ENCODE measurements at regions not wholly inside any gene's neighbourhood (a gene's known extent, or its start where the extent isn't known, plus 50 kb on each side); places are given as distances from the start of the nearest gene placed in this dataset.

DNA sequence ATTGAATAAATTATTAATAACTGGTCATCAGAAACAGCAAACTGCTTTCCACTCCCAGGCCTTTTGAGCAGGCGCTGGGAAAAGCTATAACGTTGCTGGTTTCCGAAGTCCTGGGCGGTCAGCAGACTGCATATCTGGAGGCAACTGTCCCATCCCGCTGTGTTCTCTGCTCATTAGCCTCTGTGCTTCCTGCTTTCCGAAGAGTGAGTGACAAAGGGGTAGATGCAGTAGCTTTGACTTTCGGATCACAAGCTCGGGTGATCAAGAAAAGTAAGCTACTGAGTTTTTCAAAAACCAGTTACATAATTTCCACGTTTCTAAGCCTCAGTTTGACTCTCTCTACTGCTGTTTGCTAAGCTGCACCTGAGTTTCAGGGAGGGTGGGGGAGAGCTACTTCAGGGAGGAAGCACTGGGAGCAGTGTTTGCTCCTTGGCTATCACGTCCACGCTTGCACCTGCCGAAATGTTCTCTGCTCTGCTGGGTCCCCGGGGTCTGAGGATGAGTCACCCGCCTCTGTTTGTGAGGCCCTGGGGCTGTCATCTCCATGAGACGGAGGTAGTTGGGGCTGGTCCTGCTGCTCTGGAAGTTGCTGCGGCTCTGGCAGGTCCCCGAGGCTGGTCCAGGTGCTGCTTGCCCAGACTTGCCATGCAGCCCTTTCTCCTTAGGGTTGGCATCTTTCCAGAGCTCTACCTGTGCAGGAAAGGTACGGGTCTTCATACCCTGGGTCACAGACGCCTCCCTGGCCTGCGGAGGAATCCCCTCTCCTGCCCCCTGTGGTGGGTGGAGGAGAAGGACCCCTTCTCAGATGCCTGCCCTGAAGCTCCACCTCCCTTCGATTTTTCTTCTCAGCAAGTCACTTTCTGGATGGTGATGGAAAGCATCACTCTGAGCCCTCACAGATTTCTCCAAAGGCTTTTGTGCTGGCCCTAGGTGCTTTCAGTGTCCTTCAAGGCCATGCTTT, 220.0 kb downstream of the QKI start:
- Histone ChIP-seq H3K79me2 (ENCODE audit: insufficient read depth, low read depth) (no peaks in the 10 kb centered on the region), H3K36me3 (ENCODE audit: insufficient read depth) (no peaks in the 10 kb centered on the region), H3K4me2 (no peak overlapping the region), H3K27me3 (ENCODE audit: insufficient read depth, low read depth) (no peaks in the 10 kb centered on the region), H3K4me1 (ENCODE audit: low read depth, poor library complexity, severe bottlenecking) (no peaks in the 10 kb centered on the region), H3K4me3 (IDR thresholded peaks at IDR 0.05; ENCODE audit: insufficient read depth, low read depth, low read length) (no peak overlapping the region), H3K27ac (no peak overlapping the region), H2AFZ (ENCODE audit: low read depth) (no peak overlapping the region), H3K9ac (no peak overlapping the region), H4K20me1 (ENCODE audit: insufficient read depth) (no peaks in the 10 kb centered on the region)
- TF ChIP-seq, protein P1, sequence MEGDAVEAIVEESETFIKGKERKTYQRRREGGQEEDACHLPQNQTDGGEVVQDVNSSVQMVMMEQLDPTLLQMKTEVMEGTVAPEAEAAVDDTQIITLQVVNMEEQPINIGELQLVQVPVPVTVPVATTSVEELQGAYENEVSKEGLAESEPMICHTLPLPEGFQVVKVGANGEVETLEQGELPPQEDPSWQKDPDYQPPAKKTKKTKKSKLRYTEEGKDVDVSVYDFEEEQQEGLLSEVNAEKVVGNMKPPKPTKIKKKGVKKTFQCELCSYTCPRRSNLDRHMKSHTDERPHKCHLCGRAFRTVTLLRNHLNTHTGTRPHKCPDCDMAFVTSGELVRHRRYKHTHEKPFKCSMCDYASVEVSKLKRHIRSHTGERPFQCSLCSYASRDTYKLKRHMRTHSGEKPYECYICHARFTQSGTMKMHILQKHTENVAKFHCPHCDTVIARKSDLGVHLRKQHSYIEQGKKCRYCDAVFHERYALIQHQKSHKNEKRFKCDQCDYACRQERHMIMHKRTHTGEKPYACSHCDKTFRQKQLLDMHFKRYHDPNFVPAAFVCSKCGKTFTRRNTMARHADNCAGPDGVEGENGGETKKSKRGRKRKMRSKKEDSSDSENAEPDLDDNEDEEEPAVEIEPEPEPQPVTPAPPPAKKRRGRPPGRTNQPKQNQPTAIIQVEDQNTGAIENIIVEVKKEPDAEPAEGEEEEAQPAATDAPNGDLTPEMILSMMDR (conservative IDR thresholded peaks at IDR 0.05; ENCODE audit: low read depth, low read length) = no peak

GRCh38 chr6:163630991-163631390, 216.5 kb downstream of the QKI start:
- TF ChIP-seq, protein P1 (conservative IDR thresholded peaks at IDR 0.05; ENCODE audit: low read depth, low read length) = no peak
- Histone ChIP-seq H3K27me3 (ENCODE audit: insufficient read depth, low read depth) (no peaks in the 10 kb centered on the region), H3K27ac (no peak overlapping the region), H3K36me3 (ENCODE audit: insufficient read depth) (no peaks in the 10 kb centered on the region), H4K20me1 (ENCODE audit: insufficient read depth) (no peaks in the 10 kb centered on the region), H3K4me3 (IDR thresholded peaks at IDR 0.05; ENCODE audit: insufficient read depth, low read depth, low read length) (no peak overlapping the region), H3K79me2 (ENCODE audit: insufficient read depth, low read depth) (no peaks in the 10 kb centered on the region), H2AFZ (ENCODE audit: low read depth) (no peak overlapping the region), H3K4me2 (no peak overlapping the region), H3K9ac (no peak overlapping the region), H3K4me1 (ENCODE audit: low read depth, poor library complexity, severe bottlenecking) (no peaks in the 10 kb centered on the region)

GRCh38 chr6:163630572-163630971, 216.1 kb downstream of the QKI start:
- H4K20me1 ChIP-seq (ENCODE audit: insufficient read depth) = no peaks in the 10 kb centered on the region
- no peaks in the 10 kb centered on the region for H3K36me3 ChIP-seq (ENCODE audit: insufficient read depth)
- TF ChIP-seq, protein P1 (conservative IDR thresholded peaks at IDR 0.05; ENCODE audit: low read depth, low read length) = no peak
- H3K4me3 ChIP-seq (IDR thresholded peaks at IDR 0.05; ENCODE audit: insufficient read depth, low read depth, low read length) = no peak overlapping the region
- no peak overlapping the region for H3K27ac ChIP-seq
- no peaks in the 10 kb centered on the region for H3K4me1 ChIP-seq (ENCODE audit: low read depth, poor library complexity, severe bottlenecking)
- no peaks in the 10 kb centered on the region for H3K79me2 ChIP-seq (ENCODE audit: insufficient read depth, low read depth)
- no peak overlapping the region for H3K9ac ChIP-seq
- no peaks in the 10 kb centered on the region for H3K27me3 ChIP-seq (ENCODE audit: insufficient read depth, low read depth)
- H2AFZ ChIP-seq (ENCODE audit: low read depth) = no peak overlapping the region
- H3K4me2 ChIP-seq = no peak overlapping the region

DNA sequence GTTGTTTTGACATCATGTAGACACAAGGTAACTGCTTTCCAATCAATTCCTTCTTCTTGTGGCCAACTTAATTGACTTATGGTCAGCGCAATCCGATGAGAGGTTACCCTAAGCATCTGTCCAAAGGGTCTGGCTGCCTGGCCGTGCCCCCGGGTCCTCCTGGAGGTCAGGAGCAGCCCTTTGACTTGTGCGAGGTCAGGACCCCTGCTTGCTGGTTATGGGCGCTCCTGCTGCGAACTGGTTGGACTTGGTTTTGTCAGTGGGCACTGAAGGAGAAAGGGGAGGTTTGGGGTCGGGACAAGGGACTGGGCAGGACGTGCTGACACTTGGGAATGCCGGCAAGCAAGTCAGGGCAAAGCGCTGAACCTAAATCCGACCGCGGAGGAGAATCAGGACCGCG, 215.6 kb downstream of the QKI start:
- Histone ChIP-seq H3K36me3 (ENCODE audit: insufficient read depth) (no peaks in the 10 kb centered on the region), H4K20me1 (ENCODE audit: insufficient read depth) (no peaks in the 10 kb centered on the region), H3K4me1 (ENCODE audit: low read depth, poor library complexity, severe bottlenecking) (no peaks in the 10 kb centered on the region), H3K4me2 (no peak overlapping the region), H3K27me3 (ENCODE audit: insufficient read depth, low read depth) (no peaks in the 10 kb centered on the region), H3K4me3 (IDR thresholded peaks at IDR 0.05; ENCODE audit: insufficient read depth, low read depth, low read length) (no peak overlapping the region), H2AFZ (ENCODE audit: low read depth) (no peak overlapping the region), H3K9ac (no peak overlapping the region), H3K27ac (no peak overlapping the region), H3K79me2 (ENCODE audit: insufficient read depth, low read depth) (no peaks in the 10 kb centered on the region)
- TF ChIP-seq, protein P1 (conservative IDR thresholded peaks at IDR 0.05; ENCODE audit: low read depth, low read length) = no peak
